Calu3 (cell line): ENCODE measurements at regions not wholly inside any gene's neighbourhood (a gene's known extent, or its start where the extent isn't known, plus 50 kb on each side); places are given as distances from the start of the nearest gene placed in this dataset.

ENCODE experiments used
- BruUV-seq: library from RNA; stranded (reverse); fragments of 400-500 nt; replicated peaks from 2 replicates; lab custom pipeline; 2021; lab: Mats Ljungman, UMichigan
- CTCF ChIA-PET: fragments of 300-600 bp; sonication (Branson Sonifier 250); formaldehyde crosslinking; loops from one replicate; lab custom pipeline; 2022; ENCODE audit warnings: antibody characterized with exemption; lab: Charles Lee
- DNase-seq: peaks from one replicate; pipeline ENCODE4 v3.0.0; 2022
- H3K27ac Mint-ChIP-seq: one replicate; pipeline ENCODE4 v1.8.0; 2022; ENCODE audit warnings: mixed read lengths; ENCODE audit not compliant: unreplicated experiment
- H3K27me3 Mint-ChIP-seq: one replicate; pipeline ENCODE4 v1.8.0; 2022; ENCODE audit warnings: mixed read lengths; ENCODE audit not compliant: unreplicated experiment
- H3K36me3 Mint-ChIP-seq: one replicate; pipeline ENCODE4 v1.8.0; 2022; ENCODE audit warnings: mild to moderate bottlenecking, moderate library complexity, mixed read lengths; ENCODE audit not compliant: insufficient read depth, unreplicated experiment
- H3K4me1 Mint-ChIP-seq: one replicate; pipeline ENCODE4 v1.8.0; 2022; ENCODE audit warnings: mild to moderate bottlenecking, low read depth, mixed read lengths; ENCODE audit not compliant: unreplicated experiment
- H3K4me3 Mint-ChIP-seq: one replicate; pipeline ENCODE4 v1.8.0; 2022; ENCODE audit warnings: mild to moderate bottlenecking, low read depth, moderate library complexity, mixed read lengths; ENCODE audit not compliant: unreplicated experiment
- H3K9me3 Mint-ChIP-seq: one replicate; pipeline ENCODE4 v1.8.0; 2022; ENCODE audit warnings: low read depth, mixed read lengths; ENCODE audit not compliant: unreplicated experiment
- CTCF ChIP-seq: fragments of 200-600 bp; IDR thresholded peaks from one replicate; pipeline ENCODE4 v1.8.0; 2022; ENCODE audit warnings: antibody characterized with exemption; ENCODE audit not compliant: unreplicated experiment
- intact Hi-C: fragments of 100-400 bp; cut with micrococcal nuclease; formaldehyde crosslinking; loops from one replicate; pipeline ENCODE4 v1.10.0; 2022; ENCODE audit not compliant: unreplicated experiment

DNA sequence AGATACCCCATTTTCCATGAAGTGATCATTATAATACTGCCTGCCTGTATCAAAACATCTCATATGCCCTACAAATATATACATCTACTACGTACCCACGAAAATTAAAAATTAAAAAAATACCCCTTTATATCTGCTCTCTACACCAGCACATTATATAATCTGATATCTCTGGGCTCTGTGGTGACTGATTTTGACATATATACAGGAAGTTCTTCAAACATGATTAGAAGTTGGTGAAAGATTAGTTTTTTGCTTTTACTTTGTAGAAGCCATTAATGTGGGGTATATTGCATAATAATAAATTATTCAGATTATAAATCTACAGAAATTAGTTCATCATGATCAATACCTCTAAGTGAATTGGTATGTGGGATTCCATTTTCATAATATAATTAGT is 126.7 kb upstream of the MDM1 start:
- H3K4me1 Mint-ChIP-seq, result no peaks in the 10 kb centered on the region
- no peak for DNase-seq
- H3K27me3 Mint-ChIP-seq, result no peaks in the 10 kb centered on the region
- no peaks in the 10 kb centered on the region for H3K36me3 Mint-ChIP-seq
- H3K9me3 Mint-ChIP-seq, result no peaks in the 10 kb centered on the region
- H3K4me3 Mint-ChIP-seq, result no peak overlapping the region
- CTCF ChIA-PET, result no interaction called here
- no peak overlapping the region for H3K27ac Mint-ChIP-seq
- no peak for TF ChIP-seq CTCF
- no TSS peak for BruUV-seq
- intact Hi-C loops, result no loop called here

DNA sequence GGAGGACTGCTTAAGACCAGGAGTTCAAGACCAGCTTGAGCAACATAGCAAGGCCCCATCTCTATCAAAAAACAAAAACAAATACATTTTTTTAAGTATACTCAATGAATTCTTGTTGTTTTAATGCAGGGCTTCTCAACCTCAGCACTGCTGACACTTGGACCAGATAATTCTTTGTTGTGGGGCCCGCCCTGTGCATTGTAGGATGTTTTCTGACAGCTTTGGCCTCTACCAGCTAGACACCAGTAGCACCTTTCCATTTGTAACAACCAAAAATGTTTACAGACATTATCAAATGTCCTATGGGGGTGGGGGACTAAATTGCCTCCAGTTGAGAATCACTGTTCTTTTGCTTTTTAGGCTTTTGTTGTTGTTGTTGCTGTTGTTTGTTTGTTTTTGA is 128.1 kb upstream of the MDM1 start:
- BruUV-seq, result no TSS peak
- intact Hi-C loops, result no loop called here
- Mint-ChIP-seq H3K27ac (no peak overlapping the region), H3K4me3 (no peak overlapping the region), H3K4me1 (no peaks in the 10 kb centered on the region), H3K9me3 (no peaks in the 10 kb centered on the region), H3K27me3 (no peaks in the 10 kb centered on the region), H3K36me3 (no peaks in the 10 kb centered on the region)
- CTCF ChIA-PET, result no interaction called here
- DNase-seq, result no peak
- TF ChIP-seq CTCF, result no peak

- Mint-ChIP-seq H3K27me3 (no peaks in the 10 kb centered on the region), H3K4me1 (no peaks in the 10 kb centered on the region), H3K36me3 (no peaks in the 10 kb centered on the region), H3K4me3 (no peak overlapping the region), H3K9me3 (no peaks in the 10 kb centered on the region), H3K27ac (no peak overlapping the region)
- DNase-seq, result no peak
- no peak for TF ChIP-seq CTCF
- no TSS peak for BruUV-seq
- CTCF ChIA-PET, result no interaction called here
- intact Hi-C loops, result no loop called here
Observed at GRCh38 chr12:68461645-68462044, 129.5 kb upstream of the MDM1 start.

DNA sequence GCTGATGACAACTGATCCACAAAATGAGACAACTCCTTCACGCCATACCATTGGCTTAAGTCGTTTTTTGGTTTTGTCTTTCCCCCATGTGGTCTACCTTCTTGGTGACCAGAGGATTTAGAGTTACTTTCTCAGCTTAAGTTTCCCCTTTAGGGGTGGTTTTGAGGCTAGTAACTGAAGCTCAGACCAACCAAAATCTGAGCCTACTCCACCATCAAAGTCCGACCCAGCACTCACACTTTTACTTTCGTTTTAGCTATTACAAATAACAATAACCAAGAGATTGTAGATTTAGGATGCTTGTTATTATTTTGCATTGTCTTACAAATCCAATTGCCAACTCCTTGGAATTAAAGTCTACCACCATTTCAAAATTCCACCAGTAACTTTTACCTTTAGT is 130.6 kb upstream of the MDM1 start:
- intact Hi-C loops, result no loop called here
- Mint-ChIP-seq H3K4me1 (no peaks in the 10 kb centered on the region), H3K4me3 (peak overlapping the region; percentile 40), H3K27ac (no peak overlapping the region), H3K27me3 (peaks cover 6% of the 10 kb centered on the region), H3K36me3 (no peaks in the 10 kb centered on the region), H3K9me3 (no peaks in the 10 kb centered on the region)
- CTCF ChIA-PET, result interaction anchor here (0.6 to 0.7 kb wide), 4 partner anchors 129 to 1434 kb away, joined by 3 to 5 read pairs (median 4); no protein-coding TSS in a partner anchor
- no TSS peak for BruUV-seq
- no peak for TF ChIP-seq CTCF
- DNase-seq, result no peak
